Stimulated activated CD4-positive, alpha-beta T cell treated with anti-CD3 and anti-CD28 coated beads, Interleukin-1b, Interleukin-23, amount 100 ng/mL, for 48 hours (primary cell): ENCODE measurements at regions not wholly inside any gene's neighbourhood (a gene's known extent, or its start where the extent isn't known, plus 50 kb on each side); places are given as distances from the start of the nearest gene placed in this dataset.
"Not testable (repeated sequence)": the region's sequence is repeated elsewhere in the genome, so short reads cannot be mapped to it uniquely, and the experiment has no call there.

ENCODE experiments used
- DNase-seq: peaks from one replicate; pipeline ENCODE4 v3.0.0-alpha.2; 2020

DNA sequence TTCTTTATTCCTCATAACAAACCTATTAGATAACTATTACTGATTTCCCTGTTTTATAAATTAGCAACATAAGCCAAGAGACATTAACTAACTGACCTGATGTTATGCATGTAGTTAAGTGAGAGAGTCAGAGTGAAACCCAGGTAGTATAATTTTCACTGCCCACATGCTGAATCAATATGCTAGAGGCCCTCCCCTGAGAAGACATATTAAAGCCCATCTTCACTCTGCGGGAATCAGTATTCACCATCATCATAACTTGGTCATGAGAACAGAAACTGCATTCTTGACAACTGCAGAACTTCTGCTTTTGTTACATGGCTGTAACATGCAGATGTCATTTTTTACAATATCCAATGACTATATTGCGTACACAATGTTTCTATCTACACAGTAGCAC is 1324.3 kb downstream of the ARAP2 start:
- DNase-seq, result no peak

DNA sequence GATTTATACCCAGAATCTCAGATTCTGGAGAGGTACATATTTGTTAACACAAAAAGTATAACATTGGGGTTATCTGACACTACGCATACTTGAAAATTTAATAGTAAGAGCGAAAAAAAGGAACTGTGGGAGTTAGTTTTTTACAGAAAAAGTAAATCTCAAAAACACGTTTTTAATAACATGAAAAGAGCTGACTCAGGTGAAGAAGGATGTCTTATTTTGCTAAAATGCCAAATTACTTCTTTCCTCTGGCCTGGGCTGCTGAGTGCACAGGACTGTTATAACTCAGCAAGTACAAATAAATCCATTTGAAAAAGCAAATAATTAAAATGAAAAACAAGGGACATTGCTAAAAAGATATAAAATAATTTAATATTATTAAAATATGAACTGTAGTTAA is 1322.9 kb downstream of the ARAP2 start:
- no peak for DNase-seq

DNA sequence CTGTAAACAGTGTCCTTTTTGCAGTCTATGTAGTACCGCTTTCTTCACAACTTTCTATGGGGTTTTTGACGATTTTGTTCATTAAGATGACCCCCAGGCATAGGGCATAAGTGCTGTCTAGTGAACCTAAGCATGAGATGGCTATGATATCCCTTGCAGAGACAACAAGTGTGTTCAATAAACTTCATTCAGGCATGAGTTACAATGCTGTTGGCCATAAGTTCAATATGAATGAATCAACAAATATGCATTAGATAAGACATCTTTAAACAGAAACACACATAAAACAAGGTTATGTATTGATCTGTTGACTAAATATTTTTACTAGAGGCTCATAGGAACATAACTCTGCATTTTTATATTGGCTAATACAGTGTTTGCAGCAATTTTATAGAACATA is 1322.0 kb downstream of the ARAP2 start:
- DNase-seq, result no peak

DNA sequence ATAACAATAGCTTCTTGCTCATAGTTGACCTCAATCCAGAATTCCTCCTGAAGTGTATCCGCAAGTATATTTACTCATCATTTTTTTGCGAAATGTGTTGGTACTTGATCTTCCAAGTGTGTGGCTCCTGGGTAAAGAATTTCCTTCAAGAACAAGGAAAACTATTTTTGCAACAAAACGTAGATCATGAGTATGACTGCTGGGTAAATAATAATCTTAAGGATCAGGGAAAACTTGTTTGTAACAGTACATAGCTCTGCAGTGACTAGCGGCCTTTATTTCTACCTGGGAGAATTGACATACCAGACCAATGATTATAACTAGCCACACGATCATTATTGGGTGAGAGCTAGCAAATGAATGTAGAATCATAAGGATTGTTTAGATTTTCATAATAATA is 1311.7 kb downstream of the ARAP2 start:
- no peak for DNase-seq

DNA sequence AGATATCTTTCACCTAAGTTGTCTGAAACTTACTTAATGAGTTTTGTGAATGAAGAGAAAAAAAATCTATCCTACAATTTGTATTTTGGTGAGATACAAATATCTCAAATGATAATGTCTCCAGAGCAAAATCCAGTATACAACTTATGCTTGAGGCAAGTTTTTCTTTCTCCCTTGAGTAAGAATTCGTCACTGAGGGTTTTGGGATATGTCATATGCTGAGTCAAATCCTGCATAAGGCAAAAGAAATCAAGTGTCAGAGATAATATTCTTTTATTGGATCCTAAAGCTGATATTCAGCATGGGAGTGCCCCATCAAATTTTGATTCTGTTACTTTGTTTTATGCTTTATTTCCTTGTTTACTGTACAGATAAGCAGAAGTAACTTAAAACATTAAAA is 1308.6 kb downstream of the ARAP2 start:
- no peak for DNase-seq

DNA sequence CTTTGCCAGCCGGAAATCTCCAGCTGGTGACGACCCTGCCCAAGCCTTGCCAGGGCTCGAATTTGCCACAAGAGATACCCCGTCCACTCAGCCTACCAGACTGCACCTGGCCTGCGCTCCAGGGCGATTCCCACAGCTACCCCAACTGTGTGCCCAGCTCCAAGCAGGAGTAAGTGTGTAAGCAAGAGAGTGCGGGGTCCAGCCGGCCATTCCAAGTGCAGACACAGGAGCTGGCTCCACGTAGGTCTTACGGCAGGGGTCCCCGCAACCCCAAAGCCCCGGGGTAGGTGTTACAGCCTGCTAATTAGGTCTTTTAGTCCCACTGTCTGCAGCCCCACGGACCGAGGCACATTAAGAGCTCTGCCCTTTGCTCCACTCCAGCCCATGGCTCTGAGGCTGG is 1305.2 kb downstream of the ARAP2 start:
- DNase-seq, result no peak

DNA sequence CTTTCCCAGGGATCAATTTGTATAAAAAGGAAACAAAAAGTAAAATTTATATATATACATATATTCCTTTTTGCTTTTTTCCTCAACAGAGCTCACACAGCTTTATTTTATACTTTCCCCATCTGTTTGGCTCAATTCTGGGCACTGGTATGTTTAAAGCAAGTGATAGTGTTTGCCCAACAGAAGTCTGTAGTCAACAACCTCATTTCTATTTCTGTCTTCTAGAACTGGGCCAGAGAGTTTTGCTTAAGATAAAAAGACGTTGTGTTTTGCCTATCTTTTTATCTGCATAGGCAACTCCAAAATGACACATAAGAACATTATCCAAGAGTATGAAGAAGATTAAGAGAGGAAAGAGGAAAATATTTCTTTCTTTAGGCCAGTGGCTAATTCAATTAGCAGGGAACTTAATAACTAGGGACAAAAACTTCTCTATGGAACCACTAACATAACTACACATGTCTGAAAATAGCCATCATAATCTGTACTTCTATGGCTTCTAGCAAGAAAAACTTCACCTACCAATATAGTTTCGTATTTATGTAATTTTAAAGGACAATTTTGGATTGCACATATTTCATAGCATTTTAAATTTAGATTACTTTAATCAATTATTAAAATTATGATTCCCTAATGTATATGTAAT is 1300.5 kb downstream of the ARAP2 start:
- no peak for DNase-seq

DNA sequence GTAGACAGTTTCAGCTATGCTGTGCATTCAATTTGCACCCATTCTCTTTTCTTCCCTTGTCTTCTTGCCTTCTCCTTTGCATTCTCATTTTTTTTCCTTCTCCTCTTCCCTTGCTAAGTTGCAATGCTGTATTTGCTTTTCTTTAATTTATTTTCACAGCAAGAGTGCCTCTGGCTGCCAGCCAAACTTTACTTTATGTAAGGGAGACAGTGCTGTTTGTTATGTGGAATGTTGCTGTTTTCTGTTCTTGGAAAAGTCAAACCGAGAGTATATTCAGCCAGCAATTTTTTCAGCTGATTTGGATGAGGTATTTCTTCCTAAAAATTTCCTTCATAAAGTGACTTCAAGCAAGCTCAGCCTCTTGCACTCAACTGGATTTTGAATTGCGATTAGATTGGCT is 1293.4 kb downstream of the ARAP2 start:
- DNase-seq, result no peak

DNA sequence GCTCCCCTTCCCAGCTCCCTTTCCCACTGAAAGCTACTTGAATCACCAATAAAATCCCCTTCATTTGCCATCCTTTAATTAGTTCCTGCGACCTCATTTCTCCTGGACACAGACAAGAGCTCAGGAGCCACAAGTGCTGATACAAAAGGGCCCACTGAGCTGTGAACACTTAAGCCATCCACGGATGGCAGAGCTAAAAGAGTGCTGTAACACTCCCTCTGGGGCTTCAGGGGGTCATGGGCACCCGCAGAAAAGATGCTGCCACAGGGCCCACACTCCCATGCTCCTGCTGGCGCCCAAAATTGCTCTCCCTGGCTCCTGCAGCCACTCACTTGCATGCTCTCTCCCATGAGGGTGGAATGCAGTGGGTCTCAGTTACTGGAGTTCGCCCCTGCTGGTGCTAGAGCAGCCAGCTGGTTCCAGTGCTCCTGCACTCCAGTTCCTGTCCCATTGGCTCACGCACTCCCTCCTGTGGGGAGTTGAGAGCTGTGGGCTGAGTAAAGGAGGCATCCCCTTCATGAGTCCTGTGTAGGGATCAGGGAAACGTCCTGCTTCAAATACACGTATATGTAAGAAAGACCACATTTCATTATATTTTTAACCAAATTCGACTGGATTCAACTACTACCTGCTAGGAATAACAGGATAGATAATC is 1291.0 kb downstream of the ARAP2 start:
- DNase-seq, result no peak

DNA sequence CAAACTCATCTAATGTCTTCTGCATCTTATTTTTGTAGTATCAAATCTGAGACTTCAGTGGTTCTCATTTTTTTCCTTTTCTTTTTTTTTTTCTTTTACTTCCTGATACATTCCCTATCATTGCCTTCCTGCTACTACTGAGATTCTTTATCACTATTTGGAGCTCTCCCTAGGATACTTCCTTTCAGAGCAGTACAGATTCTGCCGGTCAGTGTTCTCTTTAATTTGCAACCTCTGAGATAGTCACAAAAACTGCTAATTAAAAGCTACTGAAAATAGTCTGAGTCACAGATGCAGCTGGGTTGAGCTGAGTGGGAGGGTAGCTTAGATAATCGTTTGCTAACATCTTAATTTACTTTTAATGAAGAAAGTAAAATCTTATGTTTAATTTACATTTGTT is 1279.7 kb downstream of the ARAP2 start:
- DNase-seq, result no peak

DNA sequence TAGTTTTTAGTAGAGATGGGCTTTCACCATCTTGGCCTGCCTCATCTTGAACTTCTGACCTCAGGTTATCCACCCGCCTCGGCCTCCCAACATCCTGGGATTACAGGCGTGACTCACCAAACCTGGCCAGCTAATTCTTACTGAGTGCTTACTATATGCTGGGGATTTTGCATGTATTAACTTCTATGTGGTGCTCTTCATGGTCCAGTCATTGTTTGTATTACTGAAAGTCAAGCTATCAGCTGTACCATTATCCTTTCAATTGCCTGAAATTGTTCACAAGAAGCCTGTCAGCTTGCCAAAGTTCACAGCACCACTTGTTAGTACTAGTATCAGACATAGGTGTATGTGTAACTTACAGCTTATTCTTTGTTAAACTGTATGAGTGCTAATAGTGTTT is 1272.1 kb downstream of the ARAP2 start:
- no peak for DNase-seq

DNA sequence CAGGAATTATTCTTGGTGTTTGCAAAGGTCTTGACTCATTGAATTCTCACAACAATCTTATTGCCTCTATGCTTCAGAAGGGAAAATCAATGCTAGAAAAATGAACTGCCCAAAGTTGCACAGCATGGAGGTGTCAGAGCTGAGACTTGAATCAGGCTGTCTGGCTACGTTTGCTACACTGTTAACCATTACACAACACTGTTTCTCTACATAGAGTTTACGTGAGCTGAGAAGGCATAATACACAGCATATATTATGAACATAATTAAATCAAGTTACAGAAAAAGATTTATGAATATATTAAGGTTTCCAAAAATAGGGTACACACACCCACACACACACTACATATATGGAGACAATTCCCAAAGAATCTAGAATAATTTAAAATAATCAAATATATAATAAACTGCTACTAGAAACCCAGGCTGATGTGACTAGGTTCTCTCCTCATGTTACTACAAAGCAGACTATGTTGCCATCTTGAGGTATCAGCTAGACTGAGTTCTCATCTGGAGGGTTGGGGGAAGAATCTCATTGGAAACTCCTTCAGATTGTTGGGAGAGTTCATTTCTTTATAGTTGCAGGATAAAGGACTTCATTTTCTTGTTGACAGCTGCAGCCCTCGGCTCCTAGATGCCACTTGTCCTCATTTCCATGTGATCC is 1270.5 kb downstream of the ARAP2 start:
- DNase-seq, result no peak

DNA sequence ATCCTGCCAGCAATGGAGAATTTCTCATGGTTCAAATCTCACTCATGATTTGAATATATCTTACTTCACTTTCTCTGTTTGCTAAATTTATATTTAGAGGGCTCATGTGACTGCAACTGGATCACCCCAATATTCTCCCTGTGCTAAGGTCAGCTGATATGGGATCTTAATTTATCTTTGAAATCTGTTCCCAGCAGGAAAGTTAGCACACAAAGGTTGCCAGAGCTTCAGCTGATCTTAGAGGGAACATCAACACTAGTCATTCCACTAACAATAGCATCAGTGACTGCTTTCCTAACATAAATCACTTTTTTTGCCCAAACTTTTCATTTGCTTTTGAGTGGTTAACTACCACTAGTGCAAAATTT is 1270.0 kb downstream of the ARAP2 start:
- DNase-seq, result no peak

DNA sequence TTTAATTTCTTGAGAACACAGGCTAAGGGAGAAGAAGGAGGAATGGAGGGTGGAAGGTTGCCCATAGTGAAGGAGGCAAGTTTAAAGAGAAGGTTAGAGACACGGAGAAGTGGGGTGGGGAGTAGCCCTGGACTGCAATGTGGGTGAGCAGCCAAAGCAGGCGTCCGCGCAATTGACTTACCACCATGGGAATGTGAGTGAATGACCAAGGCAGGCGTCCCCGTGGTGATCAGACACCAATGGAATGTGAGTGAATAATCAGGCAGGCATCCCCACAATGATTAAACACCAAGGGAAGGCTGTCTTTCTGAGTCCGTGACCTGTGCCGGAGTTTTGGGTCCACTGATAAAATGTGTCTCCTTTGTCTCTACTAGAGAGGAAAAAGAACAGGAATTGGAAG is 1223.1 kb downstream of the ARAP2 start:
- not testable (repeated sequence) for DNase-seq

DNA sequence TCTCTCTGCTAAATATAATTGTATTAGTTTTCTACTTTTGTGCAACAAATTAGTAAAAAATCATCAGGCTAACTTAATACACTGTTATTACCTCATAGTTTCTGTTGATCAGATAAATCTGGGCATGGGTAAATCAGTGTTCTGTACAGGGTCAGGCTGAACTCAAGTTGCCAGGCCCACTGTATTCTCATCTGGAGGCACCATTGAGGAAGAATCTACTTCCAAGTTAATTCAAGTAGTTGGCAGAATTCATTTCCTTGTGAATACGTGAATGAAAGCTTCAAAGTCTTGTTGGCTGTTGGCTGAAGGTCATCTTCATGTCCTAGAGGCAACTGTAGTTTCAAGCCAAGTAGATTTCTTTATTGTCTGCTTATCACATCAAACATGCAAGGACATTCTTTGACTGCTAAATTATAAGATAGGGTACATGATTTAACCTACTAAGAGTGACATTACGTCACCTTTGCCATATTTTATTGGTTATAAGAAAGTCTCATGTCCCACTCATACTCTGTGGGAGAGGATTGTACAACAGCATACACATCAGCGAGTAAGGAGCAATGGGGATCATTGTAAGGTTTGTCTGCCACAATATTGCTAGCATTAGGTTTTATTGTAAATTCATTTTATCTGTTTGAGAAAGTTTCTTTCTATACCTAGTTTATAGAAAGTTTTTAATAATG is 1219.0 kb downstream of the ARAP2 start:
- DNase-seq, result no peak

DNA sequence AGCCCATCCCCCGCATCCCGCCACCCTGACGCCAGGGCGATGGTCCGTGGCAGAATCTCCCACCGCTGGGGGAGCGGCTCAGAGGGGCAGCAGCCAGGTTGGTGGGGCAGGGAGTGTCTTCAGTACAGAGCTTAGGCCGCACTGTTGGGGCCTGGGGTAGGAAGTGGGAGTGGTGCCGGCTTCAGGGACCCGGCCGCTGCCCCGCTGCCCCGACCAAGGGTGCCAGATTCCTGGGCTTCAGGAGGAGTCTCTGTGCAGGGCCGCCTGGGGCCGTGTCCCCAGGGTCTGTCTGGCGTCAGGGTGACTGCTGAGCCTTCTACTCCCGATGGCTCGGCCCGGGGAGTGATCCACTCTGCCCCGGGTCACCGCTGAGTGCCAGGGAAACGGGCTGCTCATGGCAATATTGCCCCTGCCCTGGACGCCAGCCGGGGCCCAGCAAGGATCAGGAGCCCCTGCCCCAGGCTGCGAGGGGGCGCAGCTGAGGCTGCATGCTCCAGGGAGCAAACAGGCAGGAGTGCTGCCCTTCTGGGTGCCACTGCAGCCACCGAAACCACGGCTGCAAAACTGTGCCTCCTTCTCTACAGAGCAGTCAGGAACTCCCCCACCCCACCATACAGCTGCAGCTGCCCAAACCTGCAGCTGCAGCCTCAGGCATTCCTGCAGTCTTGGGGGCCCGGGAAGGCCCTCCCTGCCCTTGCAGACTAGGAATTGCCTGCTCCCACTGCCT is 1206.1 kb downstream of the ARAP2 start:
- DNase-seq, result no peak

DNA sequence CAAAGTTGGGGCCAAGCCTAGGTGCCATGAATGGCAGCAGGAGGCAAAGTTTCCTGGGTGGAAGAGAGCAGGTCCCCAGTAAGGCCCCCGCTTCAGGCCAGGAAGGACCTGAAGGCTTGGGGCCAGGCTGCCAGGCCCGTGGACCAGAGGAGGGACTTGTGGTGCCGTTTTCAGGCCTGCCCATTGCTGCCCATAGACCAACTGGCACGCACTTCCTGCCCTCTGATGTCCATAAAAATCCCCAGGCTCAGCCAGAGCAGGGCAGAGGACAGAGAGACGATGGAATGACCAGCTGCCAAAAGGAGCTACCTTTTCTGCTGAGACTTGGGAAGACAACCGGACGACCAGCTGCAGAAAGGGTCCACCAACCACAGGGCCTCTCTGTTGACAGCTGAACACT is 1205.5 kb downstream of the ARAP2 start:
- no peak for DNase-seq

DNA sequence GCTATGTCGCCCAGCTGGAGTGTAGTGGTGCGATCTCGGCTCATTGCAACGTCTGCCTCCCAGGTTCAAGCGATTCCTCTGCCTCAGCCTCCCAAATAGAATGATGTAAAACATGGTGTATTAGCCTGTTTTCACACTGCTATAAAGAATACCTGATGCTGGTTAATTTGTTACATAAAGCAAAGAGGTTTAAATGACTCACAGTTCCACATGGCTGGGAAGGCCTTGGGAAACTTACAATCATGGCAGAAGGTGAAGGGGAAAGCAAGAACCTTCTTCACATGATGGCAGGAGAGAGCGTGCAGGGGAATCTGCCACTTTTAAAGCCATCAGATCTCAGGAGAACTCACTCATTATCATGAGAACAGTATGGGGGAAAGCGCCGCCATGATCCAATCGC is 1191.8 kb downstream of the ARAP2 start:
- DNase-seq, result no peak

DNA sequence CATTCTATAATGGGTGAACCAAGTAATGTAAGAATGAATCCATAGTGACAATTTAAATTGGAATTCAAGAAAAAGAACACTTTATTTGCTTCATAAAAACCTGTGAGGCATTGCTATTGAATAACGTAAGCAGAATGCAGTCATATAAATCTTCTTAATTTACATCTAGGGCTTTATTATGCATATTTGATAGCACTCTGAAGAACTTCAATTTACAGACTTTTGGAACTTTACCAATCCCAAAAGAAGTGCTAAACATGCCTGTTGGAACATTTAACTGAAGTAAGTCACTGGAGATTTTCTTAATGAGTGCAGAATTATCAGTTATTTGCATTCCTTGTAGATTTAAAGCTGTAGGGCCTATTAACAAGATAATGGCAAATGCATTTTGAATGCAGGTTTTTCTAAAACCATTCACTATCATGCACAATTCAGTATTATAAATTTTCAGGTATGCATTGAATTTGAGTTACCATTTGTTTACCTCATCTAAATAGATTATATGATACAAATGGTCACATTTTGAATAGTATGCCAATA is 1181.2 kb downstream of the ARAP2 start:
- no peak for DNase-seq

DNA sequence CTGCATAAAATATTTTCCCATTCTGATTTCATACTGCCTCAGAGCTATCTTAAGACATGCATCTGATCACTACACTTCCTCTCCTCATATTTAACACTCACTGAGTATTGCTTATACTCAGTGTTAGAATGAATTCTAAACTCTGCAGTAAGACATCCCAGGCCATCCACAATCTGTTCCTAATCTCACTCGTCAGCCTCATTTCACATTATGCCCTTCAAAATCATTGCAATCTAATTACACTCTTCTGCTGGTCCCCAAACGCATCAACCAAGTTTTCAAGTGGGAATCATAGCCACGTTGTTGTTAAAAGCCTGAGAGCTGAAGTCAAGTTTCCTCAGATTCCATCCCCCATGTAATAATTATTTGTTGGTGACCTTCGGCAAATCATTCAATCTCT is 1177.9 kb downstream of the ARAP2 start:
- no peak for DNase-seq

DNA sequence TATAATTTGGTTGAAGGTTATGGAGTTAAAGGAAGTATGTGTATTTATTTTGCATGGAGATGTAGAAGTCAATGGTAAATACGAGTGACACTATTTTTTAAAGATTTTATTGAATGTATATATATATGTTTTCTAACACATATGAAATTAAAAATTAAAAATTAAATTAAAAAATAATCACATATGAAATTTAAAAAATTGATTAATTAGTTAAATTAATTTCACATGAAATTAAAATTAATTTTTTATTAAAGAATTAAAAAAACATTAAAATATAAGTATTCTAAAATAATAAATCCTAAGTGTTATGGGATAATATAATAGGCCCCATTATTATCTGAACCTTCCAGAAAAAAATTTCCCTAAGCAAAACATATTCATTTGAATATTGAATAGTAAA is 1163.5 kb downstream of the ARAP2 start:
- DNase-seq, result no peak

DNA sequence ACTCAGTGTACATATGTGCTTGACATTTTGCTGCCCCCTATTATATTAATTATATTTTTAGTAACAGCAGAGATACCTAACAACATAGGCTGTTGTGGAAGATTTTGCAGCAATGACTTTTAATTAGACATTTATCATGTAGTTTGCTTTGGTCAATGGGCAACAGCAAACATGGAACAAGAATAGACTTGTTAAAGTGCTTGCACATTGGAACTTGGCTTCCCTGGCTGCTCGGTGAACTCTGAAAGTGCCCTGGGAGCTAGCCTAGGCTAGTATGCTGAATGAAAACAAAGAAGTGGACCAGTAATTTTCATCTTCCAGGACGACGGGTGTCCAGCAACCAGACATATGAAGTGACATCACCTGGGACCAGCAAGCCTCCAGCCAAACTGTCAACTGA is 1157.1 kb downstream of the ARAP2 start:
- no peak for DNase-seq

DNA sequence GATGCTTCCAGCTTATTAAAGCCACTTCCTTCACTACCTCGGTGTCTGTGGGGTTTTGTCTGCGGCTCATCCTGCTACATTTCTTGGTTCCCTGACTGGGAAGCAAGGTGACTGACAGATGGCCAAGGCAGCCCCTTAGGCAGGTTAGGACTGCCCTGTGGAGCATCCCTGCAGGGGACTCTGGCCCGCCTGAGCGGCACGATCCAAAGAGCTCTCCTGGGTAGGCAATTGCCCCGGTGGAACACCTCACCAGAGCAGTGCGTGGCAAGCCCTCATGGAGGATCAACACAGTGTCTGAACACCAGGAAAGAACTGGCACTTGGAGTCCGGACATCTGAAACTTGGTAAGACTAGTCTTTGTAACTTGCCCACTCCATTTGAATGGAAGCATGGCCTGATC is 1143.4 kb downstream of the ARAP2 start:
- no peak for DNase-seq
